Endothelial cell of umbilical vein (primary cell): ENCODE measurements at regions not wholly inside any gene's neighbourhood (a gene's known extent, or its start where the extent isn't known, plus 50 kb on each side); places are given as distances from the start of the nearest gene placed in this dataset.

Experiments used
- BruUV-seq: library from RNA; stranded (reverse); fragments of 400-500 nt; replicated peaks from 2 replicates; lab custom pipeline; 2021; lab: Mats Ljungman, UMichigan
- CTCF ChIA-PET: fragments of 300-600, 350-600 bp; sonication (Branson Sonifier 250); formaldehyde crosslinking; loops from one replicate; lab custom pipeline; 2021; ENCODE audit warnings: antibody characterized with exemption, inconsistent platforms; lab: Charles Lee
- POLR2A ChIA-PET: fragments of 300-600, 350-600 bp; sonication (Branson Sonifier 250); formaldehyde crosslinking; loops from one replicate; lab custom pipeline; 2021; ENCODE audit warnings: antibody characterized with exemption, inconsistent platforms; lab: Charles Lee
- DNase-seq: peaks from one replicate; pipeline ENCODE4 v3.0.0-alpha.2; 2011; ENCODE audit warnings: low read depth, low spot score
- FAIRE-seq: peaks from 2 replicates; lab custom pipeline; 2011; peaks lifted over from hg19 to GRCh38; lab: Jason Lieb, UNC
- H2AFZ ChIP-seq: 2 replicates; pipeline ENCODE4 v1.6.0; 2012; ENCODE audit warnings: low read depth, low read length, control low read depth, inconsistent platforms
- H3K27ac ChIP-seq: 2 replicates; pipeline ENCODE4 v1.5.1; 2011; ENCODE audit warnings: low read depth, mild to moderate bottlenecking, control low read depth, low read length, moderate library complexity; ENCODE audit not compliant: insufficient read depth
- H3K27me3 ChIP-seq, 2 experiments: 2 replicates each; pipeline versions ENCODE4 v1.6.0 to v1.6.1; 2011; ENCODE audit warnings: low read length in 2 of 2, mixed read lengths in 1 of 2; ENCODE audit not compliant: control insufficient read depth in 2 of 2, insufficient read depth in 2 of 2
- H3K36me3 ChIP-seq, 2 experiments: 2 replicates in 1 of 2; 3 replicates in 1 of 2; pipeline ENCODE4 v1.5.1; 2011; ENCODE audit warnings: low read length in 2 of 2, mild to moderate bottlenecking in 1 of 2, moderate library complexity in 1 of 2; ENCODE audit not compliant: control insufficient read depth in 2 of 2, insufficient read depth in 2 of 2; ENCODE audit errors: extremely low read depth in 1 of 2
- H3K4me1 ChIP-seq: 3 replicates; pipeline ENCODE4 v1.5.1; 2011; ENCODE audit warnings: mild to moderate bottlenecking, low read length; ENCODE audit not compliant: control insufficient read depth, insufficient read depth; ENCODE audit errors: extremely low read depth
- H3K4me2 ChIP-seq: 2 replicates; pipeline ENCODE4 v1.6.1; 2011; ENCODE audit warnings: low read length, control low read depth, mixed read lengths; ENCODE audit not compliant: insufficient read depth
- H3K4me3 ChIP-seq, 3 experiments: fragments of 200-600 bp in 1 of 3; sonication (generic), shearing (Covaris generic) in 1 of 3; replicated peaks in 1 of 3; 2 replicates each; pipeline ENCODE4 v1.5.1; 2011 to 2016; ENCODE audit warnings: control low read depth in 3 of 3, low read length in 3 of 3, mild to moderate bottlenecking in 2 of 3, inconsistent platforms in 1 of 3, low read depth in 1 of 3, moderate library complexity in 1 of 3; ENCODE audit not compliant: insufficient read depth in 1 of 3
- H3K79me2 ChIP-seq: 2 replicates; pipeline ENCODE4 v1.6.0; 2012; ENCODE audit warnings: low read length, inconsistent platforms; ENCODE audit not compliant: control insufficient read depth, insufficient read depth
- H3K9ac ChIP-seq: replicated peaks from 2 replicates; pipeline ENCODE3; 2011; ENCODE audit warnings: low read length, control low read depth; ENCODE audit not compliant: insufficient read depth; ENCODE audit errors: extremely low read depth
- H3K9me1 ChIP-seq: replicated peaks from 3 replicates; pipeline ENCODE4 v1.6.0; 2011; ENCODE audit warnings: mild to moderate bottlenecking, low read length; ENCODE audit not compliant: control insufficient read depth, insufficient read depth; ENCODE audit errors: extremely low read depth
- H3K9me3 ChIP-seq: replicated peaks from 2 replicates; pipeline ENCODE4 v1.5.1; 2012; ENCODE audit warnings: low read length, inconsistent platforms; ENCODE audit not compliant: control insufficient read depth, insufficient read depth
- H4K20me1 ChIP-seq: replicated peaks from 2 replicates; pipeline ENCODE3; 2011; ENCODE audit warnings: mild to moderate bottlenecking, low read length; ENCODE audit not compliant: control insufficient read depth, insufficient read depth; ENCODE audit errors: extremely low read depth
- EZH2 ChIP-seq: IDR thresholded peaks from 2 replicates; pipeline ENCODE4 v1.6.1; 2012; ENCODE audit warnings: borderline replicate concordance, low read depth, mild to moderate bottlenecking, moderate library complexity, low read length, inconsistent platforms; ENCODE audit not compliant: severe bottlenecking
- FOS ChIP-seq: IDR thresholded peaks from 2 replicates; pipeline ENCODE4 v1.6.1; 2011; ENCODE audit warnings: mild to moderate bottlenecking, low read length, moderate library complexity, borderline replicate concordance; ENCODE audit not compliant: insufficient read depth
- GATA2 ChIP-seq: IDR thresholded peaks from 2 replicates; pipeline ENCODE4 v1.7.0; 2011; ENCODE audit warnings: low read depth, mild to moderate bottlenecking, moderate library complexity, mixed read lengths, low read length; ENCODE audit not compliant: insufficient read length, insufficient read depth
- JUN ChIP-seq: IDR thresholded peaks from 2 replicates; pipeline ENCODE4 v1.6.1; 2011; ENCODE audit warnings: borderline replicate concordance, low read depth; ENCODE audit not compliant: insufficient read length, insufficient read depth
- MYC ChIP-seq: IDR thresholded peaks from one replicate; pipeline ENCODE4 v1.6.1; 2011; ENCODE audit warnings: mild to moderate bottlenecking, low read depth, low read length
- POLR2A ChIP-seq: IDR thresholded peaks from 2 replicates; pipeline ENCODE4 v1.6.1; 2012; ENCODE audit warnings: low read depth, mild to moderate bottlenecking, control low read depth, low read length
- POLR2AphosphoS5 ChIP-seq: IDR thresholded peaks from 2 replicates; pipeline ENCODE4 v1.6.1; 2012; ENCODE audit warnings: low read depth, mild to moderate bottlenecking, control low read depth, low read length, moderate library complexity; ENCODE audit not compliant: insufficient read depth
- dilution Hi-C: fragments of 300-500 bp; cut with MboI; formaldehyde crosslinking; loops from one replicate; pipeline ENCODE4 v1.15.0; 2019; ENCODE audit warnings: low sequenced_read_pairs; ENCODE audit not compliant: extremely low pct_ligation_motif_present
- intact Hi-C: fragments of 100-400 bp; cut with micrococcal nuclease; formaldehyde crosslinking; loops from one replicate; pipeline ENCODE4 v1.10.0; 2022
- TF ChIP-seq, protein P1 (sequence below), 2 donors: IDR thresholded peaks; 1 replicate in 1 of 2; 2 replicates in 1 of 2; pipeline ENCODE4 v1.5.1; 2011; ENCODE audit warnings: low read length in 2 of 2, mild to moderate bottlenecking in 2 of 2, moderate library complexity in 2 of 2, control low read depth in 1 of 2, inconsistent platforms in 1 of 2, low read depth in 1 of 2; ENCODE audit not compliant: insufficient read depth in 1 of 2; ENCODE audit errors: extremely low read depth in 1 of 2
- TF ChIP-seq, protein P2 (sequence below): IDR thresholded peaks from 2 replicates; pipeline ENCODE4 v1.6.1; 2011; ENCODE audit not compliant: insufficient read depth, insufficient read length

DNA sequence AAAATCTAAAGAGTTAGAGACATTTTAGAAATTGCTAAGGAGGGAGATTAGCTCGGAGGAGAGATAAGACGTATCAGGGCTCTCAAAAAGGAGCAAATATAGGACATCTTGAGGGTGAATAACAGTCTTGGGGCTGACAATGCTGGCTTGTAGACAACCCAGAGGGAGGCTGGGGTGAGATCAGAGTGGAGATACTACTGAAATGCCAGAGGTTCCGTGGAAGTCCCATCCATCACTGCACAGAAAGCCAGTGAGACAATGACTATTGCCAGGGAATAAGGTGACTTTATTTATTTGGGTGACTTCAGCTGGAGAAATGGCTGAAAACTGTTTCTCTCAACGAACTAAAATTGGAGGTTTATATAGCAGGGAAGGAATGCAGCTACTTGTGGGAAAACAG lies 838.1 kb upstream of the AGA start:
- intact Hi-C loops (no loop called here), dilution Hi-C loops (no loop called here)
- POLR2A ChIA-PET, result no interaction called here
- no TSS peak for BruUV-seq
- H3K27ac ChIP-seq, result no peak overlapping the region
- no peak for DNase-seq
- H3K9me3 ChIP-seq, result no peaks in the 10 kb centered on the region
- H3K27me3 ChIP-seq, result no peaks in the 10 kb centered on the region
- H3K9ac ChIP-seq, result no peak overlapping the region
- H3K4me2 ChIP-seq, result no peak overlapping the region
- no peaks in the 10 kb centered on the region for H3K4me1 ChIP-seq
- no peaks in the 10 kb centered on the region for H3K36me3 ChIP-seq
- H3K9me1 ChIP-seq, result no peaks in the 10 kb centered on the region
- no peaks in the 10 kb centered on the region for H4K20me1 ChIP-seq
- CTCF ChIA-PET, result no interaction called here
- H2AFZ ChIP-seq, result no peak overlapping the region
- no peaks in the 10 kb centered on the region for H3K79me2 ChIP-seq
- no peak overlapping the region for H3K4me3 ChIP-seq
- no peak for FAIRE-seq
- TF ChIP-seq MYC (no peak), POLR2A (no peak), GATA2 (no peak), JUN (no peak), EZH2 (no peak), FOS (no peak), POLR2AphosphoS5 (no peak)
- TF ChIP-seq, protein P1, sequence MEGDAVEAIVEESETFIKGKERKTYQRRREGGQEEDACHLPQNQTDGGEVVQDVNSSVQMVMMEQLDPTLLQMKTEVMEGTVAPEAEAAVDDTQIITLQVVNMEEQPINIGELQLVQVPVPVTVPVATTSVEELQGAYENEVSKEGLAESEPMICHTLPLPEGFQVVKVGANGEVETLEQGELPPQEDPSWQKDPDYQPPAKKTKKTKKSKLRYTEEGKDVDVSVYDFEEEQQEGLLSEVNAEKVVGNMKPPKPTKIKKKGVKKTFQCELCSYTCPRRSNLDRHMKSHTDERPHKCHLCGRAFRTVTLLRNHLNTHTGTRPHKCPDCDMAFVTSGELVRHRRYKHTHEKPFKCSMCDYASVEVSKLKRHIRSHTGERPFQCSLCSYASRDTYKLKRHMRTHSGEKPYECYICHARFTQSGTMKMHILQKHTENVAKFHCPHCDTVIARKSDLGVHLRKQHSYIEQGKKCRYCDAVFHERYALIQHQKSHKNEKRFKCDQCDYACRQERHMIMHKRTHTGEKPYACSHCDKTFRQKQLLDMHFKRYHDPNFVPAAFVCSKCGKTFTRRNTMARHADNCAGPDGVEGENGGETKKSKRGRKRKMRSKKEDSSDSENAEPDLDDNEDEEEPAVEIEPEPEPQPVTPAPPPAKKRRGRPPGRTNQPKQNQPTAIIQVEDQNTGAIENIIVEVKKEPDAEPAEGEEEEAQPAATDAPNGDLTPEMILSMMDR (IDR thresholded peaks at IDR 0.05; ENCODE audit: extremely low read depth in 1 of 2, insufficient read depth in 1 of 2, low read depth in 1 of 2, low read length in 2 of 2), result no peak
- TF ChIP-seq, protein P2, sequence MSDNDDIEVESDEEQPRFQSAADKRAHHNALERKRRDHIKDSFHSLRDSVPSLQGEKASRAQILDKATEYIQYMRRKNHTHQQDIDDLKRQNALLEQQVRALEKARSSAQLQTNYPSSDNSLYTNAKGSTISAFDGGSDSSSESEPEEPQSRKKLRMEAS, result no peak
